A549 (cell line): ENCODE measurements at regions not wholly inside any gene's neighbourhood (a gene's known extent, or its start where the extent isn't known, plus 50 kb on each side); places are given as distances from the start of the nearest gene placed in this dataset.

Experiments
- ATAC-seq, 2 experiments: fragments of 200-7000 bp in 1 of 2; fragments of >200 bp in 1 of 2; cut with Nextera tagmentation in 1 of 2; cut with Tn5 transposase in 1 of 2; 3 replicates each; pipeline versions ENCODE4 v1.8.0 to v1.9.1; 2018 to 2020; ENCODE audit warnings: mild to moderate bottlenecking in 1 of 2, moderate library complexity in 1 of 2
- CTCF ChIA-PET: fragments of 300-600 bp; sonication (Branson Sonifier 250); formaldehyde crosslinking; extraction: SDS; loops from one replicate; lab custom pipeline; 2021; ENCODE audit warnings: antibody characterized with exemption, inconsistent platforms; lab: Yijun Ruan, JAX
- POLR2A ChIA-PET: fragments of 350-600 bp; formaldehyde crosslinking; extraction: SDS; loops from one replicate; lab custom pipeline; 2021; ENCODE audit warnings: antibody characterized with exemption, inconsistent platforms; lab: Yijun Ruan, JAX
- DNase-seq, 2 experiments: peaks; one replicate each; pipeline versions ENCODE4 v3.0.0 to v3.0.0-alpha.2; 2011 to 2016; ENCODE audit warnings: low read depth in 1 of 2, low spot score in 1 of 2
- FAIRE-seq: peaks from 2 replicates; lab custom pipeline; 2011; peaks lifted over from hg19 to GRCh38; lab: Jason Lieb, UNC
- H3K27ac ChIP-seq, 2 experiments: fragments of >200 bp; sonication (Bioruptor Twin); formaldehyde crosslinking; 3 replicates each; pipeline ENCODE4 v1.5.1; 2016 to 2017
- H3K4me1 ChIP-seq: fragments of >200 bp; sonication (Bioruptor Twin); formaldehyde crosslinking; 3 replicates; pipeline ENCODE4 v1.6.1; 2016
- H3K4me2 ChIP-seq: fragments of >200 bp; sonication (Bioruptor Twin); formaldehyde crosslinking; 3 replicates; pipeline ENCODE4 v1.6.1; 2016
- H3K4me3 ChIP-seq: fragments of >200 bp; sonication (Bioruptor Twin); formaldehyde crosslinking; 3 replicates; pipeline ENCODE4 v1.5.1; 2016
- H3K9me3 ChIP-seq: fragments of >200 bp; sonication (Bioruptor Twin); formaldehyde crosslinking; 3 replicates; pipeline ENCODE4 v1.6.1; 2016
- ATOH8 ChIP-seq: fragments of 250-450 bp; sonication (Bioruptor Pico); IDR thresholded peaks from 2 replicates; pipeline ENCODE4 v1.5.0; 2020; ENCODE audit warnings: low read depth, mild to moderate bottlenecking, moderate library complexity
- BHLHE40 ChIP-seq: IDR thresholded peaks from 2 replicates; pipeline ENCODE4 v1.6.1; 2012; ENCODE audit warnings: low read depth, low read length, inconsistent platforms
- CEBPB ChIP-seq, 2 experiments: fragments of >200 bp in 1 of 2; sonication (Bioruptor Twin) in 1 of 2; formaldehyde crosslinking in 1 of 2; IDR thresholded peaks; 2 replicates each; pipeline ENCODE4 v1.6.1; 2012 to 2016
- CHD2 ChIP-seq: fragments of 150-350 bp; IDR thresholded peaks from 2 replicates; pipeline ENCODE4 v1.6.1; 2014; ENCODE audit warnings: low read length; ENCODE audit not compliant: partially characterized antibody
- CHD4 ChIP-seq: fragments of 200-600 bp; sonication (generic); IDR thresholded peaks from 2 replicates; pipeline ENCODE4 v1.6.1; 2016; ENCODE audit warnings: antibody characterized with exemption, mild to moderate bottlenecking, borderline replicate concordance
- EHF ChIP-seq: fragments of 250-450 bp; sonication (Bioruptor Pico); IDR thresholded peaks from 2 replicates; pipeline ENCODE4 v1.5.0; 2020; ENCODE audit warnings: mild to moderate bottlenecking
- EHMT2 ChIP-seq: fragments of 200-600 bp; sonication (generic); IDR thresholded peaks from 2 replicates; pipeline ENCODE4 v1.6.1; 2016; ENCODE audit warnings: antibody characterized with exemption, low read depth, mild to moderate bottlenecking, moderate library complexity
- EP300 ChIP-seq, 2 experiments: fragments of >200 bp; sonication (Bioruptor Twin); formaldehyde crosslinking; IDR thresholded peaks; 2 replicates in 1 of 2; 3 replicates in 1 of 2; pipeline ENCODE4 v1.6.1; 2016 to 2017
- ESRRA ChIP-seq: fragments of 150-350 bp; IDR thresholded peaks from 2 replicates; pipeline ENCODE4 v1.6.1; 2014; ENCODE audit warnings: mild to moderate bottlenecking, low read length, borderline replicate concordance
- GATA3 ChIP-seq: IDR thresholded peaks from 2 replicates; pipeline ENCODE4 v1.6.1; 2012; ENCODE audit warnings: borderline replicate concordance
- HES2 ChIP-seq: fragments of >200 bp; sonication (Bioruptor Twin); formaldehyde crosslinking; IDR thresholded peaks from 2 replicates; pipeline ENCODE4 v1.6.1; 2016
- HOXB5 ChIP-seq: fragments of 250-450 bp; sonication (Bioruptor Pico); IDR thresholded peaks from 2 replicates; pipeline ENCODE4 v1.5.0; 2020; ENCODE audit warnings: mild to moderate bottlenecking, moderate library complexity
- JUN ChIP-seq, 2 experiments: fragments of >200 bp; sonication (Bioruptor Twin); formaldehyde crosslinking; IDR thresholded peaks; 2 replicates in 1 of 2; 3 replicates in 1 of 2; pipeline ENCODE4 v1.6.1; 2016 to 2017
- JUNB ChIP-seq: fragments of >200 bp; sonication (Bioruptor Twin); formaldehyde crosslinking; IDR thresholded peaks from 2 replicates; pipeline ENCODE4 v1.6.1; 2016
- KDM1A ChIP-seq: fragments of 200-600 bp; sonication (generic); IDR thresholded peaks from 2 replicates; pipeline ENCODE4 v1.6.1; 2016; ENCODE audit warnings: low read depth, mild to moderate bottlenecking
- MAFK ChIP-seq: fragments of 450-650 bp; IDR thresholded peaks from 2 replicates; pipeline ENCODE4 v1.6.1; 2014; ENCODE audit not compliant: partially characterized antibody
- MAX ChIP-seq: IDR thresholded peaks from 2 replicates; pipeline ENCODE4 v1.6.1; 2012
- MYC ChIP-seq: IDR thresholded peaks from 2 replicates; pipeline ENCODE4 v1.6.1; 2012; ENCODE audit warnings: mild to moderate bottlenecking, inconsistent platforms, low read length, improper control_type of control experiment, borderline replicate concordance
- NR3C1 ChIP-seq: fragments of >200 bp; sonication (Bioruptor Twin); formaldehyde crosslinking; IDR thresholded peaks from 3 replicates; pipeline ENCODE4 v1.6.1; 2017
- POLR2AphosphoS2 ChIP-seq: conservative IDR thresholded peaks from 2 replicates; pipeline ENCODE4 v1.6.1; 2012; ENCODE audit warnings: low read length, improper control_type of control experiment, inconsistent platforms
- RAD21 ChIP-seq, 2 experiments: fragments of >200 bp in 1 of 2; sonication (Bioruptor Twin) in 1 of 2; formaldehyde crosslinking in 1 of 2; IDR thresholded peaks in 1 of 2; conservative IDR thresholded peaks in 1 of 2; 2 replicates in 1 of 2; 3 replicates in 1 of 2; pipeline ENCODE4 v1.6.1; 2012 to 2018; ENCODE audit warnings: inconsistent platforms in 1 of 2
- SREBF2 ChIP-seq: fragments of 450-650 bp; IDR thresholded peaks from 2 replicates; pipeline ENCODE4 v1.6.1; 2014; ENCODE audit warnings: mild to moderate bottlenecking, moderate library complexity
- TFCP2L1 ChIP-seq: fragments of 250-450 bp; sonication (Bioruptor Pico); IDR thresholded peaks from 2 replicates; pipeline ENCODE4 v1.5.0; 2021; ENCODE audit warnings: mild to moderate bottlenecking
- USF2 ChIP-seq: fragments of 450-650 bp; IDR thresholded peaks from 2 replicates; pipeline ENCODE4 v1.6.1; 2014; ENCODE audit warnings: antibody characterized with exemption
- ZC3H11A ChIP-seq: fragments of 450-650 bp; IDR thresholded peaks from 2 replicates; pipeline ENCODE4 v1.6.1; 2014; ENCODE audit warnings: antibody characterized with exemption, mild to moderate bottlenecking
- ZFP36 ChIP-seq: fragments of 450-650 bp; IDR thresholded peaks from 2 replicates; pipeline ENCODE4 v1.6.1; 2014; ENCODE audit warnings: borderline replicate concordance; ENCODE audit not compliant: partially characterized antibody
- WGBS: methylation state at CpG from one replicate; pipeline ENCODE4 v1.1.6; 2017; ENCODE audit errors: missing lambda C conversion rate; 5-methylcytosine and 5-hydroxymethylcytosine counted together

- DNase-seq (no peak), FAIRE-seq (no peak), ATAC-seq (no peak)
- Histone ChIP-seq H3K4me1 (no peaks in the 10 kb centered on the region), H3K4me2 (no peak overlapping the region), H3K27ac (no peak overlapping the region), H3K4me3 (no peak overlapping the region), H3K9me3 (no peaks in the 10 kb centered on the region)
- POLR2A ChIA-PET, result no interaction called here
- CTCF ChIA-PET, result interaction anchor here (1.4 kb wide), 1 partner anchor 54 kb away, joined by 3 read pairs; no protein-coding TSS in a partner anchor
- WGBS, result 58% methylated on average over 2 of the region's 2 CpGs
- TF ChIP-seq CEBPB (IDR thresholded peaks at IDR 0.05), result no peak
- no peak for TF ChIP-seq ZC3H11A
- TF ChIP-seq KDM1A, result no peak
- TF ChIP-seq ATOH8 (CRISPR knock-in tag), result no peak
These were observed 398.4 kb upstream of the NR2F2 start for GRCh38 chr15:95932141-95932540.

- 61% methylated on average over 4 of the region's 4 CpGs for WGBS
- Histone ChIP-seq H3K4me2 (no peak overlapping the region), H3K4me1 (no peaks in the 10 kb centered on the region), H3K9me3 (no peaks in the 10 kb centered on the region), H3K4me3 (no peak overlapping the region), H3K27ac (no peak overlapping the region)
- FAIRE-seq (no peak), ATAC-seq (no peak), DNase-seq (no peak)
- TF ChIP-seq BHLHE40 (no peak), ZFP36 (no peak), JUNB (no peak), CHD4 (no peak), NR3C1 (no peak), SREBF2 (no peak), ESRRA (no peak), USF2 (no peak), MYC (no peak), RAD21 (conservative IDR thresholded peaks at IDR 0.05 in 1 of 2, IDR thresholded peaks at IDR 0.05 in 1 of 2) (no peak), HOXB5 (CRISPR knock-in tag) (no peak), JUN (IDR thresholded peaks at IDR 0.05) (no peak)
- ChIA-PET CTCF (interaction anchor here (1.4 kb wide), 1 partner anchor 54 kb away, joined by 3 read pairs; no protein-coding TSS in a partner anchor), POLR2A (no interaction called here)
These were observed 397.8 kb upstream of the NR2F2 start for GRCh38 chr15:95932676-95933075.

- TF ChIP-seq EP300 (IDR thresholded peaks at IDR 0.05) (no peak), CEBPB (IDR thresholded peaks at IDR 0.05) (no peak), ZFP36 (no peak), CHD2 (no peak), HOXB5 (CRISPR knock-in tag) (no peak), EHF (CRISPR knock-in tag) (no peak)
- no peak for FAIRE-seq
- ChIA-PET CTCF (no interaction called here), POLR2A (no interaction called here)
- H3K4me1 ChIP-seq, result no peaks in the 10 kb centered on the region
- no peaks in the 10 kb centered on the region for H3K9me3 ChIP-seq
- no peak overlapping the region for H3K4me2 ChIP-seq
- no peak for DNase-seq
- H3K4me3 ChIP-seq, result no peak overlapping the region
- WGBS, result 31% methylated on average over 2 of the region's 2 CpGs
- H3K27ac ChIP-seq, result no peak overlapping the region
- no peak for ATAC-seq
These were observed 394.6 kb upstream of the NR2F2 start for GRCh38 chr15:95935852-95936251.

- Histone ChIP-seq H3K27ac (no peak overlapping the region), H3K4me1 (no peaks in the 10 kb centered on the region), H3K4me2 (no peak overlapping the region), H3K9me3 (0 out of 3 replicates have a peak, but pooled peaks cover 3% of the 10 kb centered on the region), H3K4me3 (no peak overlapping the region)
- CTCF ChIA-PET, result no interaction called here
- ATAC-seq, result no peak
- no peak for FAIRE-seq
- 35% methylated on average over 2 of the region's 2 CpGs for WGBS
- no peak for DNase-seq
- POLR2A ChIA-PET, result no interaction called here
- TF ChIP-seq MYC (no peak), ATOH8 (CRISPR knock-in tag) (no peak), NR3C1 (no peak), CHD4 (no peak), MAFK (no peak), EHMT2 (no peak), TFCP2L1 (CRISPR knock-in tag) (no peak), GATA3 (no peak), POLR2AphosphoS2 (no peak), HES2 (no peak), JUNB (no peak), MAX (no peak)
- TF ChIP-seq, all 56 proteins: peak for 0
These were observed 393.4 kb upstream of the NR2F2 start for GRCh38 chr15:95937128-95937528.
